KBM-7 (cell line): ENCODE measurements at regions not wholly inside any gene's neighbourhood (a gene's known extent, or its start where the extent isn't known, plus 50 kb on each side); places are given as distances from the start of the nearest gene placed in this dataset.
"Not testable (repeated sequence)": the region's sequence is repeated elsewhere in the genome, so short reads cannot be mapped to it uniquely, and the experiment has no call there.

ENCODE experiments used
- DNase-seq: peaks from one replicate; pipeline ENCODE4 v3.0.0-alpha.2; 2015
- in situ Hi-C: fragments of 300-500 bp; cut with MboI; formaldehyde crosslinking; loops from 2 replicates; pipeline ENCODE4 v1.14.3; 2020; ENCODE audit warnings: low sequenced_read_pairs, low pct_unique_long_range_greater_than_20kb, mixed read lengths

- no peak for DNase-seq
- in situ Hi-C loops: no loop called here
Measured at GRCh38 chr15:93384886-93385285, 295.9 kb upstream of the RGMA start.

- no peak for DNase-seq
- in situ Hi-C loops: no loop called here
Measured at GRCh38 chr15:93382200-93382820, 293.3 kb upstream of the RGMA start.

- in situ Hi-C loops: no loop called here
- DNase-seq: no peak
Measured at GRCh38 chr15:93378558-93378957, 289.5 kb upstream of the RGMA start.

- in situ Hi-C loops: no loop called here
- no peak for DNase-seq
Measured at GRCh38 chr15:93372865-93373223, 283.8 kb upstream of the RGMA start.

GRCh38 chr15:93372208-93372864 lies 283.3 kb upstream of the RGMA start:
- in situ Hi-C loops: no loop called here
- no peak for DNase-seq

- DNase-seq: no peak
- in situ Hi-C loops: no loop called here
Measured at GRCh38 chr15:93366387-93367100, 277.5 kb upstream of the RGMA start.

- in situ Hi-C loops: no loop called here
- DNase-seq: no peak
Measured at GRCh38 chr15:93362821-93363220, 273.8 kb upstream of the RGMA start.

- no peak for DNase-seq
- in situ Hi-C loops: no loop called here
Measured at GRCh38 chr15:93362203-93362602, 273.2 kb upstream of the RGMA start.

- no peak for DNase-seq
- in situ Hi-C loops: no loop called here
Measured at GRCh38 chr15:93361703-93362102, 272.7 kb upstream of the RGMA start.

GRCh38 chr15:93360976-93361375 lies 272.0 kb upstream of the RGMA start:
- no peak for DNase-seq
- in situ Hi-C loops: no loop called here

GRCh38 chr15:93360318-93360717 lies 271.3 kb upstream of the RGMA start:
- DNase-seq: no peak
- in situ Hi-C loops: no loop called here

- DNase-seq: no peak
- in situ Hi-C loops: no loop called here
Measured at GRCh38 chr15:93359425-93360131, 270.6 kb upstream of the RGMA start.

- in situ Hi-C loops: no loop called here
- DNase-seq: no peak
Measured at GRCh38 chr15:93359060-93359408, 270.0 kb upstream of the RGMA start.

- in situ Hi-C loops: no loop called here
- DNase-seq: no peak
Measured at GRCh38 chr15:93358166-93359059, 269.4 kb upstream of the RGMA start.

GRCh38 chr15:93348711-93349545 lies 259.9 kb upstream of the RGMA start:
- no peak for DNase-seq
- in situ Hi-C loops: no loop called here

GRCh38 chr15:93347986-93348385 lies 259.0 kb upstream of the RGMA start:
- in situ Hi-C loops: no loop called here
- no peak for DNase-seq

GRCh38 chr15:93345981-93346380 lies 257.0 kb upstream of the RGMA start:
- in situ Hi-C loops: no loop called here
- DNase-seq: no peak

GRCh38 chr15:93343402-93343801 lies 254.4 kb upstream of the RGMA start:
- DNase-seq, in situ Hi-C loops: not testable (repeated sequence)
